Stimulated activated naive B cell treated with anti-CD40 and anti-IgM and Interleukin-4, amounts not matched to agents 10 μg/mL and 1 μg/mL and 100 μg/mL, for 72 hours (primary cell): ENCODE measurements at regions not wholly inside any gene's neighbourhood (a gene's known extent, or its start where the extent isn't known, plus 50 kb on each side); places are given as distances from the start of the nearest gene placed in this dataset.
A peak's percentile ranks its signal among the peaks of the same experiment; 100 is the strongest.

Experiments
- ATAC-seq, 2 donors: fragments of 150-1000 bp; cut with Tn5 transposase; replicated peaks; 2 replicates each; pipeline ENCODE4 v1.10.0; 2021; ENCODE audit warnings: moderate library complexity in 1 of 2
- DNase-seq: peaks from one replicate; pipeline ENCODE4 v3.0.0; 2021
- H3K27ac Mint-ChIP-seq: one replicate; pipeline ENCODE4 v1.8.0; 2022; ENCODE audit warnings: mild to moderate bottlenecking, mixed read lengths
- H3K27me3 Mint-ChIP-seq, 2 donors: one replicate each; pipeline ENCODE4 v1.8.0; 2022; ENCODE audit warnings: mixed read lengths in 2 of 2
- H3K36me3 Mint-ChIP-seq, 2 donors: one replicate each; pipeline ENCODE4 v1.8.0; 2022; ENCODE audit warnings: mixed read lengths in 2 of 2, mild to moderate bottlenecking in 1 of 2
- H3K4me1 Mint-ChIP-seq, 2 donors: one replicate each; pipeline ENCODE4 v1.8.0; 2022; ENCODE audit warnings: mixed read lengths in 2 of 2, mild to moderate bottlenecking in 1 of 2
- H3K4me3 Mint-ChIP-seq, 2 donors: one replicate each; pipeline ENCODE4 v1.8.0; 2022; ENCODE audit warnings: mild to moderate bottlenecking in 2 of 2, mixed read lengths in 2 of 2, moderate library complexity in 1 of 2
- H3K9me3 Mint-ChIP-seq, 2 donors: one replicate each; pipeline ENCODE4 v1.8.0; 2022; ENCODE audit warnings: mixed read lengths in 2 of 2, mild to moderate bottlenecking in 1 of 2

GRCh38 chr4:31557437-31557836 lies 837.3 kb downstream of the PCDH7 start:
- no peaks in the 10 kb centered on the region for H3K4me1 Mint-ChIP-seq
- H3K27me3 Mint-ChIP-seq = no peaks in the 10 kb centered on the region
- H3K4me3 Mint-ChIP-seq = no peak overlapping the region
- H3K36me3 Mint-ChIP-seq = peaks cover 0 to 2% of the 10 kb centered on the region in 2 donors
- H3K27ac Mint-ChIP-seq = no peak overlapping the region
- peaks cover 1 to 3% of the 10 kb centered on the region in 2 donors for H3K9me3 Mint-ChIP-seq
- DNase-seq (no peak), ATAC-seq (no peak)

GRCh38 chr4:31573554-31573953 lies 853.4 kb downstream of the PCDH7 start:
- Mint-ChIP-seq H3K4me3 (no peak overlapping the region), H3K27me3 (no peaks in the 10 kb centered on the region), H3K4me1 (no peaks in the 10 kb centered on the region), H3K36me3 (no peaks in the 10 kb centered on the region), H3K9me3 (no peaks in the 10 kb centered on the region), H3K27ac (no peak overlapping the region)
- ATAC-seq (no peak), DNase-seq (no peak)

- no peaks in the 10 kb centered on the region for H3K36me3 Mint-ChIP-seq
- H3K4me3 Mint-ChIP-seq = no peak overlapping the region
- H3K9me3 Mint-ChIP-seq = no peaks in the 10 kb centered on the region
- DNase-seq = no peak
- no peak for ATAC-seq
- H3K27me3 Mint-ChIP-seq = no peaks in the 10 kb centered on the region
- H3K27ac Mint-ChIP-seq = no peak overlapping the region
- no peaks in the 10 kb centered on the region for H3K4me1 Mint-ChIP-seq
Observed at GRCh38 chr4:31575504-31575903, 855.3 kb downstream of the PCDH7 start.

GRCh38 chr4:31580843-31581242 lies 860.7 kb downstream of the PCDH7 start:
- ATAC-seq (no peak), DNase-seq (no peak)
- H3K4me3 Mint-ChIP-seq = no peak overlapping the region
- no peaks in the 10 kb centered on the region for H3K36me3 Mint-ChIP-seq
- H3K27ac Mint-ChIP-seq = no peak overlapping the region
- H3K4me1 Mint-ChIP-seq = no peaks in the 10 kb centered on the region
- H3K9me3 Mint-ChIP-seq = no peaks in the 10 kb centered on the region
- H3K27me3 Mint-ChIP-seq = no peaks in the 10 kb centered on the region

- Mint-ChIP-seq H3K4me3 (no peak overlapping the region), H3K27me3 (no peaks in the 10 kb centered on the region), H3K4me1 (no peaks in the 10 kb centered on the region), H3K36me3 (no peaks in the 10 kb centered on the region), H3K27ac (no peak overlapping the region), H3K9me3 (peaks cover 0 to 5% of the 10 kb centered on the region in 2 donors)
- no peak for ATAC-seq
- DNase-seq = no peak
Observed at GRCh38 chr4:31585503-31585902, 865.3 kb downstream of the PCDH7 start.

GRCh38 chr4:31592293-31592692 lies 872.1 kb downstream of the PCDH7 start:
- DNase-seq (no peak), ATAC-seq (no peak)
- Mint-ChIP-seq H3K9me3 (peaks cover 2 to 5% of the 10 kb centered on the region in 2 donors), H3K4me1 (no peaks in the 10 kb centered on the region), H3K27me3 (no peaks in the 10 kb centered on the region), H3K4me3 (no peak overlapping the region), H3K27ac (no peak overlapping the region), H3K36me3 (no peaks in the 10 kb centered on the region)

- H3K36me3 Mint-ChIP-seq = no peaks in the 10 kb centered on the region
- no peak overlapping the region for H3K4me3 Mint-ChIP-seq
- H3K27ac Mint-ChIP-seq = no peak overlapping the region
Observed at GRCh38 chr4:31595496-31595895, 875.3 kb downstream of the PCDH7 start.

GRCh38 chr4:31598639-31599038 lies 878.5 kb downstream of the PCDH7 start:
- no peaks in the 10 kb centered on the region for H3K4me1 Mint-ChIP-seq
- no peaks in the 10 kb centered on the region for H3K36me3 Mint-ChIP-seq
- no peaks in the 10 kb centered on the region for H3K9me3 Mint-ChIP-seq
- no peak for DNase-seq
- no peak overlapping the region for H3K27ac Mint-ChIP-seq
- no peaks in the 10 kb centered on the region for H3K27me3 Mint-ChIP-seq
- no peak for ATAC-seq
- H3K4me3 Mint-ChIP-seq = no peak overlapping the region

More at GRCh38 chr4:31595496-31595895, 875.3 kb downstream of the PCDH7 start:
- ATAC-seq (no peak), DNase-seq (no peak)
- H3K27me3 Mint-ChIP-seq = no peaks in the 10 kb centered on the region
- H3K9me3 Mint-ChIP-seq = peaks cover 0 to 2% of the 10 kb centered on the region in 2 donors
- no peaks in the 10 kb centered on the region for H3K4me1 Mint-ChIP-seq

- Mint-ChIP-seq H3K9me3 (peaks cover 2 to 3% of the 10 kb centered on the region in 2 donors), H3K36me3 (no peaks in the 10 kb centered on the region), H3K4me3 (no peak overlapping the region), H3K27me3 (no peaks in the 10 kb centered on the region), H3K27ac (no peak overlapping the region), H3K4me1 (no peaks in the 10 kb centered on the region)
- ATAC-seq (no peak), DNase-seq (no peak)
Observed at GRCh38 chr4:31601793-31602192, 881.6 kb downstream of the PCDH7 start.

GRCh38 chr4:31613946-31614623 lies 893.9 kb downstream of the PCDH7 start:
- Mint-ChIP-seq H3K9me3 (peaks cover 1 to 3% of the 10 kb centered on the region in 2 donors), H3K27ac (no peak overlapping the region), H3K4me3 (no peak overlapping the region), H3K36me3 (no peaks in the 10 kb centered on the region), H3K4me1 (no peaks in the 10 kb centered on the region), H3K27me3 (no peaks in the 10 kb centered on the region)
- peak in 1 of 2 donors; percentile 16 for ATAC-seq
- DNase-seq = no peak

- no peaks in the 10 kb centered on the region for H3K27me3 Mint-ChIP-seq
- H3K27ac Mint-ChIP-seq = no peak overlapping the region
- peaks cover 1 to 3% of the 10 kb centered on the region in 2 donors for H3K9me3 Mint-ChIP-seq
- no peak for DNase-seq
- H3K36me3 Mint-ChIP-seq = no peaks in the 10 kb centered on the region
- ATAC-seq = no peak
- no peaks in the 10 kb centered on the region for H3K4me1 Mint-ChIP-seq
- no peak overlapping the region for H3K4me3 Mint-ChIP-seq
Observed at GRCh38 chr4:31617667-31618066, 897.5 kb downstream of the PCDH7 start.

GRCh38 chr4:31620476-31620875 lies 900.3 kb downstream of the PCDH7 start:
- no peak overlapping the region for H3K4me3 Mint-ChIP-seq
- ATAC-seq = no peak
- no peaks in the 10 kb centered on the region for H3K4me1 Mint-ChIP-seq
- no peaks in the 10 kb centered on the region for H3K27me3 Mint-ChIP-seq
- DNase-seq = no peak
- H3K9me3 Mint-ChIP-seq = peaks cover 0 to 4% of the 10 kb centered on the region in 2 donors
- no peak overlapping the region for H3K27ac Mint-ChIP-seq
- H3K36me3 Mint-ChIP-seq = no peaks in the 10 kb centered on the region

GRCh38 chr4:31645236-31645635 lies 925.1 kb downstream of the PCDH7 start:
- DNase-seq (no peak), ATAC-seq (no peak)
- Mint-ChIP-seq H3K9me3 (no peaks in the 10 kb centered on the region), H3K4me1 (no peaks in the 10 kb centered on the region), H3K36me3 (no peaks in the 10 kb centered on the region), H3K27me3 (no peaks in the 10 kb centered on the region), H3K4me3 (no peak overlapping the region), H3K27ac (no peak overlapping the region)

GRCh38 chr4:31647786-31648185 lies 927.6 kb downstream of the PCDH7 start:
- Mint-ChIP-seq H3K9me3 (no peaks in the 10 kb centered on the region), H3K4me1 (no peaks in the 10 kb centered on the region), H3K36me3 (no peaks in the 10 kb centered on the region), H3K27me3 (no peaks in the 10 kb centered on the region), H3K27ac (no peak overlapping the region), H3K4me3 (no peak overlapping the region)
- ATAC-seq = no peak
- no peak for DNase-seq

GRCh38 chr4:31649878-31650277 lies 929.7 kb downstream of the PCDH7 start:
- Mint-ChIP-seq H3K4me3 (no peak overlapping the region), H3K36me3 (no peaks in the 10 kb centered on the region), H3K27me3 (no peaks in the 10 kb centered on the region), H3K27ac (no peak overlapping the region), H3K9me3 (no peaks in the 10 kb centered on the region), H3K4me1 (no peaks in the 10 kb centered on the region)
- DNase-seq (no peak), ATAC-seq (no peak)

GRCh38 chr4:31651541-31651940 lies 931.4 kb downstream of the PCDH7 start:
- Mint-ChIP-seq H3K36me3 (no peaks in the 10 kb centered on the region), H3K4me1 (no peaks in the 10 kb centered on the region), H3K9me3 (no peaks in the 10 kb centered on the region), H3K4me3 (no peak overlapping the region), H3K27me3 (no peaks in the 10 kb centered on the region), H3K27ac (no peak overlapping the region)
- DNase-seq (no peak), ATAC-seq (no peak)
